NCI-H1105 treated with DMSO at 0.1 percent for 48 hours (cell line): ENCODE measurements at regions not wholly inside any gene's neighbourhood (a gene's known extent, or its start where the extent isn't known, plus 50 kb on each side); places are given as distances from the start of the nearest gene placed in this dataset.
A peak's percentile ranks its signal among the peaks of the same experiment; 100 is the strongest.

Experiments used
- DNase-seq: peaks from one replicate; lab custom pipeline; 2025; lab: John Stamatoyannopoulos, UW

DNA sequence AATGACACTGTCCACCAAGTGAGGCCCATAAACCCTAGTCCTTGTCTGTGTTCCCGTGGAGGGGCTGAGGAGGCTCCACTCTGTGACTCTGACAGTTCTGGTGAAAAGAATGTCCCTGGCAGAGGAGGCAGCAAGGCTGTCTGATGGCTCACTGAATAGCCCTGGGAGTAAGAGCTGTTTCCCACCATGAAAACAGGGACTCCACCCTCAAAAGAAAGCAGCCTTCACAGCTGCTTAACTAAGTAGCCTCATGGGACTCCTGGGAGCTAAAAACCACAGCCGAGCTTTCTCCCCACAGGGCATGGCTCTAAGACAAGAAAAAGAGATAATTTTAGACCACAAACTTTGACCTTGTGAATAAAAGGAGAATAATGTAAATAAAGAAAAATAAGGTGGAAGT is 135.1 kb upstream of the FRY start:
- no peak for DNase-seq

DNA sequence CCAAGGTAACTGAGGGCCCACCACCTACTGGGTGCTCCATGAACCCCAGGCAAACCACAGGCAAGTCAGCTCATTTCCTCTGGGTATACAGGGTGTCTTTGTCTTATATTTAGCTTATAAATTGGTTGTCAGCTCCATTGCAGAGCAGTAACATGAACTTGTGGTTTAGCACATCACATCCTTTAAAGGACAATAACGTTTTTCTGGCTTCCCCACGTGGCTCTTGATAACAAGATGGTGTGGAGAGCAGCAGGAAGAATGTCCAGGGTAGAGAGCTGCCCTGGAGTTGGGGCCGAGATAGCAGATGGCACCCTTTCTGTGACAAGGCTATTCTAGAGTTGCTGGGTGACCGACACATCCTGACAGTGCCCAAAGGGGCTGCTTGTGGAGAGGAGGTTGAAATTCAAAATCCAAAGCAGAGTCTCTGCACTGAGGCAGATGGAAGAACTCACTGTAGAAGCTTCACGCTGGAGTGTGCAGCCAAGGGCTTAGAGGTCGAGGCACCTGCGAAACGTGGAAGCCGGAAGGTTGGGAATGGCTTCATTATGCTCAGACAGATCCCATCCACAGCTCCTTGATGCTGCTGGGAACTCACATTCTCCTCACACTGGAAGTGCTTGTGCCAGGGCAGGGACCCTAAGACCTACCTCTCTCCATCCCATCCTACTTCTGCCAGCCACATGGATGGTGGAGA is 133.0 kb upstream of the FRY start:
- no peak for DNase-seq

DNA sequence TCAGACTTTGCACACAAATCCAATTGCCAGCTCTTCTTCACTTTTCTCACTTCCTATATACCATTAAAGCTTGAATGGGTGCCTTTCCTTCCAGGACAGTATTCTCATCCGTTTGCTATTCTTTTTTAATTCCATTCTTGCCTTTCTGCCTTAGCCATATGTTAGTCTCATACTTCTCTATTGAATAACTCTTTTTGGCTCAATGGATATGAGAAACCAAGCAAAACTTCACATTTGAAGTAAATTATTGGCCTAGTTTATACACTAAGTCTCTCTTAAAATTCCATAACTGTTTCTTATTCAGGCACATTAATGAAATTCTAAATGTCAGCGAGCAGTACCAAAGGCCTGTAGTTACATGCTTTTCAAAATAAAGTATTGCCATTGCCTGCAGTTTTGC is 129.6 kb upstream of the FRY start:
- no peak for DNase-seq

DNA sequence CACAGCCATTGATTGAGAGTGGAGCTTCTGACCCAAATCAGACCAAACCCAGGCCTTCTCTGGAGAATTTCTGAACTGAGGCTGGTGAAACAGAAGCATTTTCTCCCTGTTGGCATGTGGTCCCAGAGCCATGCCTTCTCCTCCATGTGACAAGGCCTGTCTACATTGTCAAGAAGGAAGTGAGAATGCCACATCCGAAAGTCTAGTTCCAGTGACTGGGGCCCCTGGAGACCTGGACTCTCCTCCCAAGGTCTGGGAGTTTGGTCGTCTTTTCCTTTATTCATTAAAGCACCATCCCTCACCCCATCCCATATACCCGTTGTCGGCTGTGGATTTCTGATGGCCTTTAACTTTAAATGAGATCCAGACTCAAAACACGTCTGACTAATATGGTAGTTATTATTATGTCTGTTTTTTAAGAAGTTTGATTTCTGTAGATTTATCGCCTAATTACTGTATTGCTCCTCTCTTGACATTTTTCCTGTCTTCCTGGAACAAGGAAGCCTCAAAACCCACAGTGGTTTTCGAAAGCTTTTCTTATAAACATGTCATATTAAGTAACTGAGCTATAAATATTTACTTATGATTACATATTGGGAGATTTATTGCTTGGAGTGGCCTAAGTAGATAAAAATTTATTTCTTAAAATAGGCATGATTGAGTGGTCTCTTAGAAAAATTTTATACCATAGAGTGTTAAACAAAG is 128.3 kb upstream of the FRY start:
- no peak for DNase-seq

DNA sequence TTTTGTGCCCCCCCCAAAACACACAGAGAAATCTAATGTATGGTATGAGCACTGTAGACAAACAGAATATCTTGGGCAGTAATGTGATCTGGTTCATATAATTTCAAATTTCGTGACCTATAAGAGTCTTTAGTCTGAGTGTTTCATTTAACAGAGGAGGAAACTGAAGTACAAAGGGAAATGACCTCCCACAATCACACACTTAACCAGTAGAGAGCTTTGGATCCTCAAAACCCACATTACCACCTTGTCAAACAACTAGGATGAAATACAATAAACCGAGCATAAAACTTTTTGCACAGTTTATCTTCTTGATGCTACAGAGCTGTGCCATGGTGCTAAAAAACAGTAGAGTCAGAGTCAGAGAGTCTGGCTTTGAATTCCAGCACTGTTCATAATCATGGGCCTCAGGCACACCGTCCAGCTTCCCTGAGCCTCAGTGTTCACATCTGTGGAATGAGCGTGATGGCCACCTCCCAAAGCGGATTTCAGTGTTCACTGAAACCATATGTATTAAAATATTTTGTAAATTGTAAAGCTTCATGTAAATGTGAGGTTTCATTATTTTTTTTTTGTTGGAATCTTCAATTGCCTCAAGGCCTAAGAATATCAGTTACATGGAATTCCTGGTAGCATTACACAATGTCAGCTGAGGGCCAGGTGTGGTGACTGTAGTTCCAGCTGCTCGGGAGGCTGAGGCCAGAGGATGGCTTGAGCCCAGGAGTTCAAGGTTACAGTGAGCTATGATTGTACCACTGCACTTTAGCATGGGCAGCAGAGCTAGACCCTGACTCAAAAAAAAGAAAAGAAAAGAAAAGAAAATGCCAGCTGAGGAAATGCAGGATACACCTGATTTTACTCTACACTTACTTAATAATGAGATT is 126.4 kb upstream of the FRY start:
- no peak for DNase-seq

DNA sequence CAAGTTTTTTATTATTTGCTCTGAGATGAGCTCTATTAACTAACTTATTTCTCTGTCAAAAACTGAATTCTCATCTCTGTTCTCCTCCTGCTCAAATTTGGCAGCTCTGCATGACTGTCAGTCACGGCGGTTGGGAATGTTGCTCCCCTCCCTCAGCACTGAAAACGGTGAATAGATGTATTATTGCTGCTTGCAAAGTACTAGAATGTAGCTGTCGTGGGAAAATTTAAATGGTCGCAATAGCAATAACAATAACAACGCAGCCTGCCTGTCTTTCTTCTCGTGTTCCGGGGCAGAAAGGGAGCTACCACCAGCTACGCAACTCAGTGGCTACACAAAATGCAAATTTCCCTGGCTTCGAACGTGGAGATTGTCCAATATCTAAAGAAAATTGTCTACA is 125.6 kb upstream of the FRY start:
- DNase-seq = no peak

DNA sequence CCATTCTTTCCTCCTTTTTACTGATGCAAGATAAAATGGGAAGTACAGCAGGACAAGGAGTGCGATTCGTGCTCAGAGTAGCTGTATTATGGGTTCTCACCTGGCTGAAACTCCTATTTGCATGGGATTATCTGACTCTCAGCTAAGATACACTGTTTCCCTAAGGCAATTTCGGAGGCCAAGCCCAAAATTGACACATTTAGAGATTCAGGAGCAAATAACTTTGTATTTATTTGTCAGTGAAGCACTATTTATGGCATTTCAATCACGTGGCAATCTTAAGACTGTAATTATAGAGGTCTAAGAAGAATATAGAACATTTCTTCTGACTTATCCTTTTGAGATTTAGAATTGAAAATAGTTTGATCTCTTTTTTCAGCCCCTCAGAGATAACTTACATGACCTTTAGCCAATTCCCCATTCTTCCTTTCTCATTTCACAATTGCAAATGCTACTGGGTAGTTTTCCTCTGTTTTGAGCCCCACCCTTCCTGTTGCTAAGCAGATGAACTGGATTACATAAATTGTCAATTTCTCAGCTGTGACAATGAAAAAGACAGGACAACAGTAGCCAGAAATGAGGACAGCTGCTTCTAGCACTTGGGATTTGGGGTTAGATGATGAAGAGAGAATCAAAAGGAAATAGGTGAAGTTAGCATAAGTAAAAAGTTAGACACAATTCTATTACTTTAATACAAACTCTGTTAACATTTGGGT is 122.7 kb upstream of the FRY start:
- no peak for DNase-seq

DNA sequence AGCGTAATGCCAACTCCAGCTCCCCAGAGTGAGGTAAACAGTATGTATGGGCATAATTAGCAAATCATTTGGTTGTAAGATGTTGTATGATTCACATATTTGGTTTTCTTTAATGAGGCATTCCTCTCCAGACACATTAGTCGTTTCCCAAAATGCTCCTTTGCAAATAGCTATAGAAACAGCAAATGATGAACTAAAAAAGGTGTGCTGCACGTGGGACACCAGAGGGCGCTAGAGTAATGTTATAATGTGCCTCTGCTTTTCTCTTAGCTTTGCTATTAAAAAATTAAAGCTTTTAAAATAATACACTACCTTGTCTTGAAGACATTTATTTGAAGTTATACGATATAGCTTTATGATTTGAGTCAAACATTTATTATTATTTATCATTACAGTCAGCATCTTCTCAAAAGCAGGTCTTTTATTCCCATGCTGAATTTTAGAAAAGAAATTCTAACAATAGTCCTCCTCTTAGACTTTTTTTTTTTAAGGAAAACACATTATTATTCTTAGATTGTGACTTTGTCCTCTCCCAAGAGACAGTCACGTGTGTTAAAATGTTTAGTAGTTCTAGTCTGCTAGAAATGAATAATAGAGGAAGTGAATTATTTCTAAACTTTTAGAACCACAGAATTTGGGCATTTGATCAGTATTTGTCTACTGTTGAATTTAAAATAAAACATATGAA is 121.6 kb upstream of the FRY start:
- DNase-seq = peak; percentile 57

DNA sequence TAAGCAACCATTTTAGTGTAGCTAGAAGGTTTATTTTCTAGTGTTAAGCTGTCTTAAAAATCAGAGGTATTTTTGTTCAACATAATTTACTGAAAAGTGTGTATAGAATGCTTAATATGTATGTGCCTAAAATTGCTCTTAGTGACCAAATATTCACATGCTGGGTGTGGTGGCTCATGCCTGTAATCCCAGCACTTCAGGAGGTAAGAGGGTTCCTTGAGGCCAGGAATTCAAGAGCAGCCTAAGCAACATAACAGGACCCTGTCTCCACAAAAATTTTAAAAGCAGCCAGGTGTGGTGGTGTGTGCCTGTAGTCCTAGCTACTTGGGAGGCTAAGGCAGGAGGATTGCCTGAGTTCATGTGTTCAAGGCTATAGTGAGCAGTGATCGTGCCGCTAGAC is 120.9 kb upstream of the FRY start:
- DNase-seq = no peak

DNA sequence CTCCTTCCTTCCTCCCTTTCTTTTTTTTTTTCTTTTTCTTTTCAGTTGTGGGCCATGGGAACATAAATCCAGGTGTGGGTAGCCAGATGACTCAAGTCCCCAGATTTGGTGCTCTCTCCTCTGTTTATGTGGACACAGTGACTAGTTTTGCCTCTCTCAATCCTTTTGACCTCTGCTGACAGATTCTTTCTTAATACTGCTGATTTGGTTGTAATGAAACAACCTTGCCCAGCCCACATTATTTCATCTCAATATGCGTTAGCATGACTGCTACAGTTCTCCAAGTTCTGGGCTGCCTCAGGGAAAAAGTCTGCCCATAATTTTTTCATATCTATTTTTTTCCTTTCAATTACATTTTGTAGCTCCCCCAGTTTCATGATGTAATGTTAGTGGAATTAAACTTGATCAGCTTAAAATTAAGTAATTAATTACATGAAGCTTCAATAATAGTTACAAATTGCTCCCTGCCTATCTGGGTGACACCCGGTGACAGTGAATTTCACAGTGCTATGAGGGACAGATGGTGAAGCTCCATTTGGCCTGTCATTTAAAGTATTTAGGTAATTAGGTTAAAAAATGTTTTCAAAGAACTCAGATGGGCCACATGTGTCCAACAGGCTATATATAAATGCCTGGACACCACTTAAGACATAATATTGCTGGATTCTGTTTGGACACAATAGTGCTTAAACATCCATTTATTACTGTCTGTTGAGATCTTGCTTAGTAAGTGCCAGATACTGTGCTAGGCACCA is 118.8 kb upstream of the FRY start:
- DNase-seq = no peak

DNA sequence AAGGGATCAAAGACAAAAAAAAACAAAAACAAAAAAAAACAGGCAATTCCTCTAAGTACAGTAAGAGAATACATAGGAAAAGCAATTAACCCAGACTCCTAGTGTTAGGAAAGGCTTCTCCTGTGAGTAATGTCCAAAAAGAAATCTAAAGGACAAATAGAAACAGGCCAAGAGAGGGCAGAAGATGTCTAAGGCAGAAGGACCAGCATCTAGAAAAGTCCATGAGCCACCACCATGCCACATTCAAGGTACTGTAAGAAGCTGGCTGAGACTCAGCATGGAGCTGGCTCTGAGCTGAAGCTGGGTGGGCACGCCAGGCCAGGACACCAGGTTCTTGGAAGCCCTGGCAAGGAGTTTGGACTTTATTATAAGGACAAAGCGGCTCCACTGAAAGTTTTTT is 118.1 kb upstream of the FRY start:
- no peak for DNase-seq

DNA sequence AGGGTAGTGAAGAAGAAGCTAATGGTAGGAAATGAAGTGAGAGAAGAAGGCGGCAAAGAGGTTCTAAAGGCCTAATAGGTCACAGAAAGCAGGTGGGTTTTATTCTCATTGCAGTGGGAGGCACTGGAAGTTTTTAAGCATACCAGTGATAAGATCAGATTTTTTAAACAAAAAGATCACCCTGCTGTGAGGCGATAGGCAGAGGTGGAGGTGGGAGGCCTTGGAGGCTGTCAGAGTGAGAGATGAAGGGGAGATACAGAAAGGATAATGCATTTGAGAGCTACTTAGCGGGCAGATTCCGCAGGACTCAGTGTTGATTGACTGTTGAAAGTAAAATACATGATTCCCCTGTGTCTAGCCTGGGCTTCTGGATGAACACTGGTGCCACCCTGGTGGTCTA is 116.7 kb upstream of the FRY start:
- DNase-seq = no peak

DNA sequence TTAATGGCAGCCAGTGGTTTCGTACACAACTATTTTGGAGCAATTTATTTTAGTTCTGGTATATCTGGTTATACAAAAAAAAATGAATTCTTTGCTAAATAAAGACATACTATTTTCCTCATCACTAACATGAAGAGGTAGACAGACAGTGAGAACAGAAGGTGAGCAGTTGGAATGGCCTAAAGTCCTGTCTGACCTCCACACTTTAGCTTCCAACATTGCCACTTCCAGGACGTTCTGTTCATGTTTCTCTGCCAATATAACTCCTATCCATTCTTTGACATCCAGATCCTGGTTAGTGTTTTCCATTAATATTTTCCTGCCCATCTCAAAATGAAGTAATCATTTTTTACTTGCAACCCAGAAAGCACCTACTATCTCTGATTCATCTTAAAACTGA is 112.9 kb upstream of the FRY start:
- DNase-seq = no peak

DNA sequence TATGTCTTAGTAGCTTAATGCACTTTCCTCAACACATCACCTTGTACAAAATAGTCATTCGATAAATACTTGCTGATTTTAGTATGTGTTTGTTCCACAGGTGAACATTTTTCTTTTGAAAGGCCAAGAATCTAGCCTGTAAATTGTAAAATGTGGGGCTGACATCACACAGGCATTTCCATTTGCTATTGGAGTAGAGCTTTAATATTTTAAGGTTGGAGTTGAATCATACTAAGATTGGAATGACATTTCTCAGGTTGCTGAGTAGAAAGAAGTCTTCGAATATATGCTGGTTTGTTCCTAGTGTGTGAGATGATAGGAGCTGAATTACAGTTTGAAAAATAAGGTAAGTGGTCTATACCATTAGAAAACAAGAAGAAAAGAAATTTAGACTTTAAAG is 112.3 kb upstream of the FRY start:
- no peak for DNase-seq

DNA sequence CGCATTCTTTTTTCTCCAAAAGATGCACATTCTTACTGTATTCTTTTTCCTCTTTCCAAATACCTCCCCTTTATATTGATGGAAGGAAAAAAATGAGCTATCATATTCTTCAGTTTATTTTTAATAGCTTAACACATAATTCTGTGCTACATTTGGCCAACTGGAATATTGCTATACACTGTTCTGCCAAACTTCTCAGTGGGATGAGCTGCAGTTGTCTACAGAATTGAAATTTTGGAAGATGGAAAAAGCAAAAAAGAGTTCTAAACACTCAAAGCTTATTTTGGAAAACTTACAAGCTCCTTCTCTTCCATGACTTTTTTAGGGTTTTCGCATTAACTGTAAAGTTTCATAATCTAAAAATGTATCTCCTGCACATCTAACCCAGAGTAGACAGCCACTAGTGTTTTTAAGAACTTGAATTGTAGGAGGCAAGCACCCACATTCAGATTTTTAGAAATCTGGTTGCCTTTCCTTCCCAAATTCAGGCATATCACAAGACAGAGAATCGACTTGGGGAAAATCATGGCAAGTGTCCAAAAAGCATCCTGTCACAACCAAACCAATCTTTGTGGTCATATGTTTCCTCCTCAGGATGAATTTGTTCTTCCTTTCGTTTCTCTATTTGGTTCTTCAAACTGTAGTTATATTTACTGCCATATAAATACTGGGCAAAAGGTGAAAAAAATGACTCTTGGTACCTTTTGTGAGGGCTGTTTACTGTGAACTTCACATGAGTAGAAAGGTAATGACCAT is 111.4 kb upstream of the FRY start:
- DNase-seq = no peak

DNA sequence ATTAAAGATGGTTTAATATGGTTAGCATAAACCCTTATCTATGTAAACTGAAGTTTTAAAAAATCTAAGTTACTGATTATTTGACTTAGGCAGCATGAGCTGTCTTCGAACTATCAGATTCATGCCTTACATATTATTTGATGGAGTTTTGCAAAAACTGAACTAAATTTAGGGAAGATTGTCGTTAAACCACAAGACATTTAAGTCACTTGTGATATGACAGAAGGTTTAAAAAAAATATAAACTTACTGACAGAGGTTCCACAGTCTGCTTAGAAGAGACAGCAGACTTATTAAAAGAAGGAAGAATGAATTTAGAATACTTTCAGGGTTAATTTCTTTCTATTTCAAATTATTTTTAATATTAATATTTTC is 110.9 kb upstream of the FRY start:
- DNase-seq = no peak

DNA sequence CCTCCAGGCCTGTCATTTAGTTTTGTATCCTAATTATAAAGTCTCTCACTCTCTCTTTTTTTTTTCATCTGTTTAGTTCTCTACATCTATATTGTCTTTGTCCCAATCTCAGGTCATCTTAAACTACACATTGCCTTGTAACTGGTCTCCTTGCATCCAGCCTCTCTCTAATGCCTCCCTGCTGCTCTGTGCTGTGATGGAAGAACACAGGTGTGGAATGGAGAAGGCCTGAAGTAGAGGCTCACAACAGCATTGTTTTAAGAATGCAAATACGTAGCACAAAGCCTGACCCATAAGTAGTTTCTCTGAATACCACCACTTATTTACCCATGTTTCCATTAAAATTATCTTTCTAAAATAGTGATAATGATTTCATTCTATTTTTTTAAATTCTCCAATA is 108.8 kb upstream of the FRY start:
- no peak for DNase-seq

DNA sequence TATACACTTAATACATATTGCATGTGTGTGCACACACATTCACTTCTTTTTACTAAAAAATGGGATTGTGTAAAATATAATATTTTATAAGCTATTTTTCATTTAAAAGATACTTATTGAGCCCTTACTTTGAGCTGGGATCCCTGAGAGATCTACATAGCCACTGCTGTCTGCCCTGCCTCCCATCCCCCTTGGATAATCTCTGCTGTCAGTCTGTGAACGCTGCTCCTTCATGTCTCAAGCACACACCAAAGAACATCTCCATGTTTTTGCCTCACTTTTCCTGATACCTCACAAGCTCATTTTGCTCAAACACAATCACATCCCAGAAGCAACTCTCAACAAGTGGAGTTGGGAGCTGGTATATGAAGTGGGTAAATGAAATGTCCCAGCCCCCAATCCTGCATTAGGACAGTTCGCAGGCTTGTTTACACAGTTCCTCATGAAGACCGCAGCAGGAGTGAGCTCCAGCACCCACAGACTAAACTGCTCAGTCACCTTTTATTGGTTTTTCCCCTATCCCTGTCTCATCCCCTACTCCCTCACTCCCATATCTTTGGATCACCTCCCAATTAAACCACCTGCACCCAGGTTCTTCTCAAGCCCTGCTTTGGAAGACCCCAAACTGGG is 108.3 kb upstream of the FRY start:
- DNase-seq = no peak

DNA sequence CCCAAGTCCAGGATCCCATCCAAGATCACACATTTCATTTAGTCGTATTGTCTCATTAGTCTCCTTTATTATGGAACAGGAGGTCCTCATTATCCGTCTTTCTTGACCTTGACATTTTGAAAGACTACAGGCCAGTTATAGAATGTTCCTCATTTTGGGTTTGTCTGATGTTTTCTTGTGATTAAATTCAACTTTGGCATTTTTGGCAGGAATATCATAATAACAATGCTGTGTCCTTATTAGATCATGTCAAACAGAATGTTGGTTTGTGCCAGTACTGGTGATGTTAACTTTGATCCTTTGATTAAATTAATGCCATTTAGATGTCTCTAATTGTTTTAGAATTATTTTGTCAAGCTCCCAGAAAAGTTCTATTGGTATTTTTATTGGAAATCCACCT is 106.5 kb upstream of the FRY start:
- no peak for DNase-seq

DNA sequence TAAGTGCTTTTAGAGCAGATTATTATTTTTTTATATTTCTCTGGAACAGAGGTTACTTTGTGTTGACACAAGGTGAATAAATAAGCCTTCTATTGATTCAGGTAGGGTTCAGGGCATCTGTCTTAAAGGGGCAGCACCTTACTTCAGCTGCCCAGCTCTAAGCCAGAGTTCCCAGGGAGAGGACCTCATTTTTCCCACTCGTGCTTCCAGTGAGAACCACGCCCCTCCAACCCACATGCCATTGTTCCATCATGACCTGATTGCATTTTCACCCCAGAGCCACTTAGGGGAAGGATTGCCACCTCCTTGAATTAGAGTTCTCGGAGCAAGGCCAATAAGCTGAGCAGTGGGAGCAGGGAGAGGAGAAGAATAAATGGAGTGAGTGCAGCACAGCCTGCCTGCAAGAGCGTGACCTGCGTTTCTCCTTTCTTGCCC is 104.3 kb upstream of the FRY start:
- peak; percentile 24 for DNase-seq
